HUES6 (cell line): ENCODE measurements at regions not wholly inside any gene's neighbourhood (a gene's known extent, or its start where the extent isn't known, plus 50 kb on each side); places are given as distances from the start of the nearest gene placed in this dataset.

Experiments used
- H3K27ac ChIP-seq: 2 replicates; pipeline ENCODE4 v1.7.0; 2013; ENCODE audit warnings: low read depth, mild to moderate bottlenecking, low read length, inconsistent platforms
- H3K27me3 ChIP-seq: 2 replicates; pipeline ENCODE4 v1.6.1; 2013; ENCODE audit warnings: low read length; ENCODE audit not compliant: control insufficient read depth, insufficient read depth
- H3K36me3 ChIP-seq: 2 replicates; pipeline ENCODE4 v1.6.1; 2013; ENCODE audit warnings: low read length; ENCODE audit not compliant: control insufficient read depth, insufficient read depth
- H3K4me1 ChIP-seq: 2 replicates; pipeline ENCODE4 v1.6.1; 2013; ENCODE audit warnings: low read length; ENCODE audit not compliant: control insufficient read depth, insufficient read depth
- H3K4me3 ChIP-seq: 2 replicates; pipeline ENCODE4 v1.5.1; 2013; ENCODE audit warnings: low read depth, low read length
- H3K9ac ChIP-seq: one replicate; pipeline ENCODE4 v1.6.1; 2013; ENCODE audit warnings: mild to moderate bottlenecking, low read length
- H3K9me3 ChIP-seq: 2 replicates; pipeline ENCODE4 v1.6.1; 2013; ENCODE audit warnings: low read depth, low read length; ENCODE audit not compliant: control insufficient read depth, insufficient read depth

DNA sequence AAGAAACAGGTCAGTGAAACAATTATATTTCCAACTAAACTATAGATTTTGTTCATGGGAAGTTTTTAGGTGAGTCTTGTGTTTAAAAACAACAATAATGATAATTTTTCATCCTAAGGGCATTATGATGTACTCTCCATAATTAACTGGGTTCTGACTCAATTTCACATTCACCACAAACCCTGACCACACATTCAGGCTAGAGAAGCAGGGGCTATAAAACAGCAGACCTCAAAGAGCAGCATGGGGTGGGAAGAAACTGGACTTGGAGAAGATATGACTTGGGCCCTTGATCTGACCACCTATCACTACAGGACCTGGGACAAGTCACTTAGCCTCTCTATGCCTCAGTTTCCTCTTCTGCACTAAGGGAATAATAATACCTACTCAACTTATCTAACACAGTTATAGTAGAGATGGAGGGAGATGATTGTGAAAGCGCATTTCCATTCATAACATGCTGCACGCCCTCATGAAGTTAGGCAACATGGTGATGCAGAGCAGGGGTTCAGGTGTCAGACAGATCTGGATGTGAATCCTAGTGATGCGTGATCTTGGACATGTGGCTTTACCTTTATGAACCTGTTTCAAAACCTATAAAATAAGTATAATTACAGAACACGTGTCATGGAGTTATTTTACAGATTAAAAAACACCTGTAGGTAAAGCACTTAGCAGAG is 63.0 kb upstream of the ACP3 start:
- H3K27me3 ChIP-seq = 0 out of 2 replicates have a peak, but pooled peaks cover 4% of the 10 kb centered on the region
- no peak overlapping the region for H3K27ac ChIP-seq
- H3K4me3 ChIP-seq = no peak overlapping the region
- H3K36me3 ChIP-seq = no peaks in the 10 kb centered on the region
- no peak overlapping the region for H3K9ac ChIP-seq
- peaks cover 9% of the 10 kb centered on the region for H3K4me1 ChIP-seq
- no peaks in the 10 kb centered on the region for H3K9me3 ChIP-seq

DNA sequence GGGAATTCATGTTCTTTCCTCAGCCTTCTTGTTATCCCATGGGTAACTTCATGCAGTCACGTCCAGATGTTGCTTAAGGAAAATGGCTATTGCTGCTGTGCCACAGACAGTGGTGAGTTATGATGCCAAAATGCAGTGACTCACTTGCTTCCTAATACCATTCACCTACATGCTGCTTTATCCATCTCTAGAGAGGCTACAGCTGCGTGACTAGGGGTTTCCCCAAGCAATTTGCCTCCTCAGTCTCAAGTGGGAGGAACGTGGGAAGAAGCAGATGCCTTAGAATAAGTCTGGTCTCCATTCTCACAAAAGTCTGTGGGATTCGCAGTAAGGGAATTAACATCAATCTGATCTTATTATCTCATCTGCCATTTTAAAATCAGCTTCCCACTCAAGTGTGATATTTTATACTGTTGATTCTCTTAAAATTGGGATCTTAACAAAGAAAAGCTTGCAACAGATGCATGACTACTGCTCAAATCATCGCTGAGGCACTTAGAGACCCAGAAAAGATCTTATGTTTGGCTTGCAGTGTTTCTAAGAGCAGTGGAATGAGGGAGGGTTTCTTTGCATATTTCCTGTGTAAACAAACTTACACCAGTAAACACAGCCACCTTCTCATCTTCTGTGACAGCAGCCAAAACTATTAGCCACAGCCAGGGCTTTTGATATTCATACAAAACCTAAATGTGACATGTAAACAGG is 62.0 kb upstream of the ACP3 start:
- no peak overlapping the region for H3K4me3 ChIP-seq
- 0 out of 2 replicates have a peak, but pooled peaks cover 4% of the 10 kb centered on the region for H3K27me3 ChIP-seq
- H3K27ac ChIP-seq = no peak overlapping the region
- H3K9ac ChIP-seq = no peak overlapping the region
- peaks cover 9% of the 10 kb centered on the region for H3K4me1 ChIP-seq
- H3K36me3 ChIP-seq = no peaks in the 10 kb centered on the region
- no peaks in the 10 kb centered on the region for H3K9me3 ChIP-seq

DNA sequence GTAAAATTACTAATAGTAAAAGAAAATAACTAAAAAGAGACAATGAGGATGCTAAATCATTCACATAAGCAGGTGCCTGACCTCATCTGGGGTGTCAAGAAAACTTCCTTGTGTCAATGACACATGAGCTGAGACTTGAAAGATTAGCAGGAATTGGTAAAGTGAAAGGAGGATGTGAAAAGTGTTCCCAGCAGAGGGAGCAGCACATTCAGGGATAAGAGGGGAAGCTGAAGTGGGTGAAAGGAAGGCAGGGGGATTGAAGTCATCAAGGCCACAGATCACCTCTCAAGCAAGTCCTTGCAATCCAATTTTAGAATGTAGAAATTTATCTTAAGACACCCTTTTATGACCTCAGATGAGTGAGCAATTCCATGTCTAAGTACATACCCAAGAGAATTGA is 60.2 kb upstream of the ACP3 start:
- Histone ChIP-seq H3K4me1 (peaks cover 9% of the 10 kb centered on the region), H3K9ac (no peak overlapping the region), H3K4me3 (no peak overlapping the region), H3K36me3 (no peaks in the 10 kb centered on the region), H3K27me3 (0 out of 2 replicates have a peak, but pooled peaks cover 4% of the 10 kb centered on the region), H3K27ac (no peak overlapping the region), H3K9me3 (no peaks in the 10 kb centered on the region)

- Histone ChIP-seq H3K27me3 (no peaks in the 10 kb centered on the region), H3K9me3 (no peaks in the 10 kb centered on the region), H3K4me1 (no peaks in the 10 kb centered on the region; the same call in 1 of the 2 replicates), H3K4me3 (no peak overlapping the region), H3K9ac (no peak overlapping the region), H3K27ac (no peak overlapping the region), H3K36me3 (no peaks in the 10 kb centered on the region)
These were observed 55.7 kb upstream of the ACP3 start for GRCh38 chr3:132261506-132261905.

- Histone ChIP-seq H3K36me3 (no peaks in the 10 kb centered on the region), H3K27me3 (no peaks in the 10 kb centered on the region), H3K9me3 (no peaks in the 10 kb centered on the region), H3K4me1 (no peaks in the 10 kb centered on the region; the same call in 1 of the 2 replicates), H3K4me3 (no peak overlapping the region), H3K9ac (no peak overlapping the region), H3K27ac (no peak overlapping the region)
These were observed 54.9 kb upstream of the ACP3 start for GRCh38 chr3:132262305-132262704.

DNA sequence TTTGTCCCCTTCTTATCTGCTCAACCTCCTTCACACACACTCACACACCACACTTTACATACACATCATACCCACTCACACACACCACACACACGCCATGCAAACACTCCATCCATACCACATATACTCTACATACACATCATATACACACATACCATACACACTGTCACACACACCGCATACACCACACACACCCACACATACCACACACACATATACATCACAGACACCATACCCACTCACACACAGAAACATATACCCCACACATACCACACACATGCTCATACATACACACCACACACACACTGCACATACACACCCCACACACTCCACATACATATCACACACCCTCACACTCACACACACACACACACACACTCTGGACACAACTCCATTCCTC is 54.3 kb upstream of the ACP3 start:
- Histone ChIP-seq H3K9ac (no peak overlapping the region), H3K27ac (no peak overlapping the region), H3K9me3 (no peaks in the 10 kb centered on the region), H3K4me3 (no peak overlapping the region), H3K27me3 (no peaks in the 10 kb centered on the region), H3K36me3 (no peaks in the 10 kb centered on the region), H3K4me1 (no peaks in the 10 kb centered on the region; the same call in 1 of the 2 replicates)

DNA sequence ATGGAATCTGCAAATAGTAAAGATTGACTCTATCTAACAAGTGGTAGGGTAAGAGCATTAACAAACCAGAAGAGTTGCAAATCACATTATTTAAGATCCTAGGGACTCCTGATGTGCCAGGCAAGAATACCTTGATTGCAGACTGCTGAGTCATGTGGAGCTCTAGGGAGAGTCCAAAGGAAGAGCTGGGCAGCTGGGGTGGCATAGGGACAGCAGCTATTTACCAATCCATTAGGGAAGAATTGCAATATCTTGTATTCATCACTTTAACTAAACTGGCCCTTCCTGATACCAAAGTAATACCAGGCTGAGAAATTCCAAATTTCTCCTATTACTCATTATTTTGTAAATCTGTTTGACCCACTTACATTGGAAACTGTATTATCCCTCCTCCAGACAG is 52.2 kb upstream of the ACP3 start:
- Histone ChIP-seq H3K9me3 (no peaks in the 10 kb centered on the region), H3K36me3 (no peaks in the 10 kb centered on the region), H3K27ac (no peak overlapping the region), H3K4me1 (peaks cover 7% of the 10 kb centered on the region), H3K9ac (no peak overlapping the region), H3K27me3 (no peaks in the 10 kb centered on the region), H3K4me3 (no peak overlapping the region)

GRCh38 chr3:132265488-132265887 is 51.7 kb upstream of the ACP3 start:
- Histone ChIP-seq H3K4me1 (peaks cover 7% of the 10 kb centered on the region), H3K36me3 (no peaks in the 10 kb centered on the region), H3K9ac (no peak overlapping the region), H3K4me3 (no peak overlapping the region), H3K9me3 (no peaks in the 10 kb centered on the region), H3K27me3 (no peaks in the 10 kb centered on the region), H3K27ac (no peak overlapping the region)

GRCh38 chr3:132267391-132267993 is 49.7 kb upstream of the ACP3 start:
- Histone ChIP-seq H3K36me3 (no peaks in the 10 kb centered on the region), H3K27ac (no peak overlapping the region), H3K4me1 (peaks cover 7% of the 10 kb centered on the region), H3K9ac (no peak overlapping the region), H3K4me3 (no peak overlapping the region), H3K9me3 (no peaks in the 10 kb centered on the region), H3K27me3 (no peaks in the 10 kb centered on the region)
